WTC11 (cell line): ENCODE measurements at regions not wholly inside any gene's neighbourhood (a gene's known extent, or its start where the extent isn't known, plus 50 kb on each side); places are given as distances from the start of the nearest gene placed in this dataset.
A peak's percentile ranks its signal among the peaks of the same experiment; 100 is the strongest.

Source experiments
- CTCF ChIP-seq: fragments of 200-600 bp; IDR thresholded peaks from 2 replicates; pipeline ENCODE4 v1.8.0; 2022; ENCODE audit warnings: antibody characterized with exemption
- NFATC4 ChIP-seq: fragments of 250-450 bp; sonication (Bioruptor Pico); IDR thresholded peaks from 2 replicates; pipeline ENCODE4 v1.9.0; 2021; ENCODE audit warnings: mild to moderate bottlenecking
- OVOL2 ChIP-seq: fragments of 250-450 bp; sonication (Bioruptor Pico); IDR thresholded peaks from 2 replicates; pipeline ENCODE4 v1.9.0; 2021; ENCODE audit warnings: mild to moderate bottlenecking, borderline replicate concordance
- SP1 ChIP-seq: sonication (generic); formaldehyde crosslinking; conservative IDR thresholded peaks from 2 replicates; pipeline ENCODE4 v1.8.1; 2022; ENCODE audit warnings: missing genetic modification reagents
- TF ChIP-seq, protein P1 (sequence below): sonication (generic); formaldehyde crosslinking; IDR thresholded peaks from 2 replicates; pipeline ENCODE4 v1.8.1; 2023; ENCODE audit warnings: mild to moderate bottlenecking, missing genetic modification reagents, moderate library complexity
- TF ChIP-seq, protein P2 (sequence below): fragments of 250-450 bp; sonication (Bioruptor Pico); IDR thresholded peaks from 2 replicates; pipeline ENCODE4 v2.1.2; 2022; ENCODE audit warnings: mild to moderate bottlenecking, moderate library complexity
- TF ChIP-seq, protein P3 (sequence below): sonication (generic); formaldehyde crosslinking; IDR thresholded peaks from 2 replicates; pipeline ENCODE4 v1.8.0; 2022; ENCODE audit warnings: mild to moderate bottlenecking, missing genetic modification reagents

DNA sequence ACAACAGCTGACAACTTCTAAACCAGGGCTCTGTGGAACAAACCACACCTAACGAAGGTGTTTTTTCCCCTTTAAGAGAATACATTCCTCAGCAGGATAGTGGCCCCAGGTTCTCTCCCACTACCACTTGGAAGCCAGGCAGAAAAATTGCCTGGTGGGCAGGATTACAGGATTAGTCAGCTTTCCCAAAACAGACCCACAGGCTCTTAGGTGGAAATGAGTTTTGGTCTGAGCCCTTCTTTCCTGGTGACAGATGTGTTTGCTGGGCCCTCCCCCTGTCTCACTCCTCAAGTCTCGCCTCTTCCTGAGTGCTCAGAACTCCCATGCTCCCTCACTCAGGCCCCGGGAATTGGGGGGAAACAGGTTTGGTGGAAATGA, 139.4 kb upstream of the HAAO start:
- TF ChIP-seq CTCF (no peak), OVOL2 (CRISPR knock-in tag) (no peak), SP1 (CRISPR knock-in tag) (peak; percentile 33; the same call in 1 of the 2 replicates), NFATC4 (CRISPR knock-in tag) (no peak)
- TF ChIP-seq, protein P1, sequence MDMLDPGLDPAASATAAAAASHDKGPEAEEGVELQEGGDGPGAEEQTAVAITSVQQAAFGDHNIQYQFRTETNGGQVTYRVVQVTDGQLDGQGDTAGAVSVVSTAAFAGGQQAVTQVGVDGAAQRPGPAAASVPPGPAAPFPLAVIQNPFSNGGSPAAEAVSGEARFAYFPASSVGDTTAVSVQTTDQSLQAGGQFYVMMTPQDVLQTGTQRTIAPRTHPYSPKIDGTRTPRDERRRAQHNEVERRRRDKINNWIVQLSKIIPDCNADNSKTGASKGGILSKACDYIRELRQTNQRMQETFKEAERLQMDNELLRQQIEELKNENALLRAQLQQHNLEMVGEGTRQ (CRISPR knock-in tag), result no peak
- TF ChIP-seq, protein P2, sequence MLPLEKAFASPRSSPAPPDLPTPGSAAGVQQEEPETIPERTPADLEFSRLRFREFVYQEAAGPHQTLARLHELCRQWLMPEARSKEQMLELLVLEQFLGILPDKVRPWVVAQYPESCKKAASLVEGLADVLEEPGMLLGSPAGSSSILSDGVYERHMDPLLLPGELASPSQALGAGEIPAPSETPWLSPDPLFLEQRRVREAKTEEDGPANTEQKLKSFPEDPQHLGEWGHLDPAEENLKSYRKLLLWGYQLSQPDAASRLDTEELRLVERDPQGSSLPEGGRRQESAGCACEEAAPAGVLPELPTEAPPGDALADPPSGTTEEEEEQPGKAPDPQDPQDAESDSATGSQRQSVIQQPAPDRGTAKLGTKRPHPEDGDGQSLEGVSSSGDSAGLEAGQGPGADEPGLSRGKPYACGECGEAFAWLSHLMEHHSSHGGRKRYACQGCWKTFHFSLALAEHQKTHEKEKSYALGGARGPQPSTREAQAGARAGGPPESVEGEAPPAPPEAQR (CRISPR knock-in tag), result no peak
- TF ChIP-seq, protein P3, sequence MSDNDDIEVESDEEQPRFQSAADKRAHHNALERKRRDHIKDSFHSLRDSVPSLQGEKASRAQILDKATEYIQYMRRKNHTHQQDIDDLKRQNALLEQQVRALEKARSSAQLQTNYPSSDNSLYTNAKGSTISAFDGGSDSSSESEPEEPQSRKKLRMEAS (CRISPR knock-in tag), result no peak
